HCT116 (cell line): ENCODE measurements at regions not wholly inside any gene's neighbourhood (a gene's known extent, or its start where the extent isn't known, plus 50 kb on each side); places are given as distances from the start of the nearest gene placed in this dataset.

Experiments used
- ATAC-seq: fragments of 200-7000 bp; cut with Tn5 transposase; 2 replicates; pipeline ENCODE4 v1.9.1; 2020; ENCODE audit warnings: mild to moderate bottlenecking, moderate library complexity
- BruUV-seq: library from RNA; stranded (reverse); fragments of 400-500 nt; replicated peaks from 2 replicates; lab custom pipeline; 2021; lab: Mats Ljungman, UMichigan
- CTCF ChIA-PET: fragments of 300-600 bp; sonication (Branson Sonifier 250); formaldehyde crosslinking; loops from one replicate; lab custom pipeline; 2021; ENCODE audit warnings: antibody characterized with exemption; lab: Charles Lee
- POLR2A ChIA-PET: fragments of 300-600, 350-600 bp; sonication (Branson Sonifier 250); formaldehyde crosslinking; loops from one replicate; lab custom pipeline; 2021; ENCODE audit warnings: antibody characterized with exemption; lab: Charles Lee
- RAD21 ChIA-PET, 2 experiments: fragments of 300-600 bp; sonication (Branson Sonifier 250); formaldehyde crosslinking; loops; one replicate each; lab custom pipeline; 2023; ENCODE audit warnings: low total read pairs in 2 of 2; ENCODE audit not compliant: uncharacterized antibody in 2 of 2, unreplicated experiment in 2 of 2, low non-redundant PET in 1 of 2; lab: Charles Lee
- DNase-seq: peaks from one replicate; pipeline ENCODE4 v3.0.0-alpha.2; 2010; ENCODE audit warnings: low read depth, low spot score
- H2AFZ ChIP-seq: fragments of 200-600 bp; shearing (Covaris generic), sonication (generic); 2 replicates; pipeline ENCODE4 v1.6.1; 2017; ENCODE audit warnings: low read depth, mixed run types, mixed read lengths, antibody characterized with exemption, low read length; ENCODE audit not compliant: poor library complexity, severe bottlenecking
- H3K27ac ChIP-seq: 2 replicates; pipeline ENCODE4 v1.5.1; 2012; ENCODE audit warnings: low read depth, low read length
- H3K27me3 ChIP-seq: fragments of 200-600 bp; sonication (generic); 2 replicates; pipeline ENCODE4 v1.6.1; 2016; ENCODE audit warnings: mixed run types, low read length, mixed read lengths; ENCODE audit not compliant: insufficient read depth
- H3K36me3 ChIP-seq, 2 experiments: fragments of 200-500 bp in 1 of 2; fragments of 200-600 bp in 1 of 2; sonication (Bioruptor generic) in 1 of 2; sonication (generic) in 1 of 2; 2 replicates each; pipeline versions ENCODE4 v1.5.1 to v1.6.1; 2014 to 2016; ENCODE audit warnings: low read length in 2 of 2, inconsistent platforms in 1 of 2, mixed read lengths in 1 of 2, mixed run types in 1 of 2; ENCODE audit not compliant: insufficient read depth in 2 of 2, control insufficient read depth in 1 of 2
- H3K4me1 ChIP-seq, 2 experiments: fragments of 200-600 bp in 1 of 2; sonication (generic) in 1 of 2; 2 replicates each; pipeline versions ENCODE4 v1.5.1 to v1.6.1; 2012 to 2017; ENCODE audit warnings: low read length in 2 of 2, inconsistent platforms in 1 of 2, mild to moderate bottlenecking in 1 of 2, mixed read lengths in 1 of 2, mixed run types in 1 of 2, moderate library complexity in 1 of 2; ENCODE audit not compliant: insufficient read depth in 2 of 2, control insufficient read depth in 1 of 2
- H3K4me2 ChIP-seq: fragments of 200-600 bp; sonication (generic); 2 replicates; pipeline ENCODE4 v1.6.1; 2017; ENCODE audit warnings: mixed run types, low read length, mixed read lengths
- H3K4me3 ChIP-seq, 2 experiments: fragments of 200-600 bp in 1 of 2; sonication (generic) in 1 of 2; replicated peaks in 1 of 2; 2 replicates each; pipeline ENCODE4 v1.5.1; 2011 to 2016; ENCODE audit warnings: low read length in 2 of 2, control low read depth in 1 of 2, low read depth in 1 of 2, mild to moderate bottlenecking in 1 of 2, mixed read lengths in 1 of 2, mixed run types in 1 of 2
- H3K79me2 ChIP-seq: fragments of 200-600 bp; sonication (generic); 2 replicates; pipeline ENCODE4 v1.6.1; 2017; ENCODE audit warnings: mild to moderate bottlenecking, mixed run types, low read length, moderate library complexity, mixed read lengths; ENCODE audit not compliant: insufficient read depth
- H3K9ac ChIP-seq: fragments of 200-600 bp; sonication (generic); 2 replicates; pipeline ENCODE4 v1.6.1; 2016; ENCODE audit warnings: low read length, mixed read lengths
- H3K9me2 ChIP-seq: fragments of 200-600 bp; sonication (generic), shearing (Covaris generic); 2 replicates; pipeline ENCODE4 v1.6.1; 2017; ENCODE audit warnings: mixed run types, mild to moderate bottlenecking, moderate library complexity; ENCODE audit not compliant: insufficient read depth
- H3K9me3 ChIP-seq, 2 experiments: fragments of 200-500 bp in 1 of 2; fragments of 200-600 bp in 1 of 2; sonication (Bioruptor generic) in 1 of 2; sonication (generic) in 1 of 2; 2 replicates each; pipeline ENCODE4 v1.6.1; 2014 to 2017; ENCODE audit warnings: low read length in 2 of 2, mixed read lengths in 2 of 2, inconsistent platforms in 1 of 2, low read depth in 1 of 2, mild to moderate bottlenecking in 1 of 2, mixed run types in 1 of 2, moderate library complexity in 1 of 2; ENCODE audit not compliant: control insufficient read depth in 1 of 2, insufficient read depth in 1 of 2
- H4K20me1 ChIP-seq: fragments of 200-600 bp; sonication (generic), shearing (Covaris generic); 2 replicates; pipeline ENCODE4 v1.6.1; 2017; ENCODE audit warnings: mixed run types, mild to moderate bottlenecking, moderate library complexity; ENCODE audit not compliant: insufficient read depth
- CTCF ChIP-seq, 3 experiments: fragments of 200-600 bp in 1 of 3; sonication (generic) in 1 of 3; IDR thresholded peaks in 2 of 3; conservative IDR thresholded peaks in 1 of 3; 2 replicates each; pipeline ENCODE4 v1.5.1; 2012 to 2017; ENCODE audit warnings: low read depth in 2 of 3, low read length in 2 of 3, antibody characterized with exemption in 1 of 3, borderline replicate concordance in 1 of 3, control low read depth in 1 of 3, mild to moderate bottlenecking in 1 of 3, mixed read lengths in 1 of 3, mixed run types in 1 of 3, moderate library complexity in 1 of 3; ENCODE audit not compliant: insufficient read depth in 1 of 3
- EZH2 ChIP-seq: fragments of 200-600 bp; sonication (generic); IDR thresholded peaks from 2 replicates; pipeline ENCODE4 v1.6.1; 2017; ENCODE audit warnings: antibody characterized with exemption, mixed run types
- POLR2AphosphoS5 ChIP-seq: IDR thresholded peaks from 2 replicates; pipeline ENCODE4 v1.6.1; 2011; ENCODE audit warnings: mild to moderate bottlenecking, low read depth, low read length, moderate library complexity
- REST ChIP-seq: IDR thresholded peaks from 2 replicates; pipeline ENCODE4 v1.6.1; 2012; ENCODE audit warnings: low read depth
- intact Hi-C: fragments of 100-400 bp; cut with micrococcal nuclease; formaldehyde crosslinking; loops from 2 replicates; pipeline ENCODE4 v1.10.0; 2022

- H3K9ac ChIP-seq = no peak overlapping the region
- no peak for TF ChIP-seq POLR2AphosphoS5
- H3K9me2 ChIP-seq = no peaks in the 10 kb centered on the region
- H3K27me3 ChIP-seq = no peaks in the 10 kb centered on the region
- ChIA-PET POLR2A (no interaction called here), RAD21 (no interaction called here), CTCF (no interaction called here)
- H4K20me1 ChIP-seq = no peaks in the 10 kb centered on the region
- no peaks in the 10 kb centered on the region for H3K4me1 ChIP-seq
- H3K79me2 ChIP-seq = no peaks in the 10 kb centered on the region
- H3K27ac ChIP-seq = no peak overlapping the region
- no peaks in the 10 kb centered on the region for H3K36me3 ChIP-seq
- intact Hi-C loops = no loop called here
- DNase-seq (no peak), ATAC-seq (no peak)
- BruUV-seq = no TSS peak
- H2AFZ ChIP-seq = no peak overlapping the region
- H3K4me2 ChIP-seq = no peak overlapping the region
- H3K4me3 ChIP-seq = no peak overlapping the region
- peaks cover 0 to 3% of the 10 kb centered on the region in 2 experiments; a peak in 1 of 4 replicates for H3K9me3 ChIP-seq
These were observed 312.5 kb downstream of the OXSM start for GRCh38 chr3:26102376-26102775.

GRCh38 chr3:26104851-26105251 lies 315.0 kb downstream of the OXSM start:
- no TSS peak for BruUV-seq
- Histone ChIP-seq H2AFZ (no peak overlapping the region), H3K9me2 (no peaks in the 10 kb centered on the region), H3K9me3 (no peaks in the 10 kb centered on the region), H3K79me2 (no peaks in the 10 kb centered on the region), H3K4me3 (no peak overlapping the region), H3K4me2 (no peak overlapping the region), H3K36me3 (no peaks in the 10 kb centered on the region), H4K20me1 (no peaks in the 10 kb centered on the region), H3K27ac (no peak overlapping the region), H3K9ac (no peak overlapping the region), H3K4me1 (no peaks in the 10 kb centered on the region), H3K27me3 (no peaks in the 10 kb centered on the region)
- POLR2A ChIA-PET = no interaction called here
- intact Hi-C loops = no loop called here
- no peak for TF ChIP-seq EZH2
- no peak for TF ChIP-seq CTCF (IDR thresholded peaks at IDR 0.05 in 2 of 3, conservative IDR thresholded peaks at IDR 0.05 in 1 of 3; ENCODE audit: borderline replicate concordance in 1 of 3, insufficient read depth in 1 of 3, low read depth in 2 of 3, low read length in 2 of 3)
- no peak for TF ChIP-seq REST
- DNase-seq = no peak
- CTCF ChIA-PET = no interaction called here
- RAD21 ChIA-PET = no interaction called here
- no peak for ATAC-seq
